ENCODE measurements at regions not wholly inside any gene's neighbourhood (a gene's known extent, or its start where the extent isn't known, plus 50 kb on each side); places are given as distances from the start of the nearest gene placed in this dataset.
A peak's percentile ranks its signal among the peaks of the same experiment; 100 is the strongest.
"Not testable (repeated sequence)": the region's sequence is repeated elsewhere in the genome, so short reads cannot be mapped to it uniquely, and the experiment has no call there.

DNA sequence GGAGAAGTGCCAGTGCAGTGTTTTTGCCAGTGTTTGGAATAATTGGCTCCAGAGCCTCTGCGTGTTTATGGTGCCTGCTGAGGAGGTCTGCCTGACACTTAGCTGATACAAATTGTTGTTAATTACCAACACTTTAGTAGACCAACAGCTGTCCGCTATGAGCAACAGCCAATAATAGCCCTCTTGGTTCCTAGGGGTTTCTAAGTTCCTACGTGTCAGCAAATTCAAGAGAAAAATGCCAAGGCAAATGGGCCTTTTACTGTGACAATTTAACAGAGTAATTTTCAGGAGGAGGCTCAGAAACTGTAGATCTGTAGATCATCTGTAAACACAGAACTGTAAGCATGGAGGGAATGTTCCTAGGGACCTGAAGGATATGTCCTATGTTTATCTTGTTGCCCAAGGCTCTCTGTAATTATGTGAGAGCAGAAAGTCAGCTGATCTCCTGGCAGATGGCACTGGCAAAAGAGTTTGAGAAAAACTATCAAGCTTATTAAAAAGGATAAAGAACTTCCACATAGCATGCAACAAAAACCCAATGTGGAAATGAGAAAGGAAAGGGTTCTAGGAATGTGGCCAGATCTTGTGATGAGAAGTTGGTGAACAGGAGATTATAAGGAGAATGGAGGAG is 157.7 kb downstream of the GJA1 start:
- FAIRE-seq, result no peak
- DNase-seq (ENCODE audit: low spot score), result no peak

DNA sequence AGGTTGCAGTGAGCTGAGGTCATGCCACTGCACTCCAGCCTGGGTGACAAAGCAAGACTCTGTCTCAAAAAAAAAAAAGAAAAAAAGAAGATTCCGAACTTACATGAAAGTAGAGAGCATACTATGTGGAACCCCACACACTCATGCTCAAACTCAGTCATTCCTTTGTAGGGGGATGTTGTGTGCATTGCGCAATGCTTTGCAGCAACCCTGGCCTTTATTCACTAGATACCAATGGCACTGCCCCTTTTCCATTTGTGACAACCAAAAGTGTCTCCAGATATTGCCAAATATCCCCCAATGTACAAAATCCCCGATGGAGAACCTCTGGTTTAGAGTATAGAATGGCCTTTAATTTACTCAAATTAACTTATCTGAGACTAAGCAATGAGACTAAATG is 158.6 kb downstream of the GJA1 start:
- no peak for FAIRE-seq

DNA sequence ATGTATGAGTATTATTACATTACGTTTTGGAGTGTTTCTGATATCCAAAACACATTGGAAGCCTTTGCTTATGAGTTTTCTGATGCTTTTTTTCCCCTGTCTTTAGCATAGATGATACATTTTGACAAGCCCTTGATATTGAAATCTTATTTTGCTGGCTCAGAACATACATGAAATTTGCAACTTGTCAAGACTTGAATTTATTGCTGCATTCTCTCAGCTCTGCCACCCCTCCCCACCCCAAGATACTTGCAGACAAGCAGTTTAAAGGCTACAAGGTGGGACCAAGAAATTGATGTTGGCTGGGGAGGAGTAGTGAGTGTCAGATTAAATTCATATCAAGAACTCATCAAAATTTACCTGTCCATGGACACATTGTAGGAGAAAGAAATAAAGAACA is 160.2 kb downstream of the GJA1 start:
- DNase-seq (ENCODE audit: low spot score) (no peak), FAIRE-seq (no peak)

More for the DNA sequence above, 158.6 kb downstream of the GJA1 start:
- DNase-seq (ENCODE audit: low spot score), result no peak

DNA sequence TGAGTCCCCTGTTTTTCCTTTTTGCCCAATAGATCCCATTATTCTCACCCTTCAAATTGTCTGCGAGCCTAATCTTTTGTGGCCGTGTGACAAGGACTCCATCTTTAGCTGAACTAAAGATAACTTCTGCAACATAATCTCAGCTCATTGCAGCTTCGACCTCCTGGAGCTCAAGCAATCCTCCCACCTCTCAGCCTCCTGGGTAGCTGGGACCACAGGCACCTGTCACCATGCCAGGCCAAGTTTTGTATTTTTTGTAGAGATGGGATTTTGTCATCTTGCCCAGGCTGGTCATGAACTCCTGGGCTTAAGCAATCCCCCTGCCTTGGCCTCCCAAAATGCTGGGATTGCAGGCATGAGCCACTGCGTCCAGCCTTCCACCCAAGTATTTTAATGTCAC is 161.0 kb downstream of the GJA1 start:
- no peak for DNase-seq (ENCODE audit: low spot score)
- no peak for FAIRE-seq

DNA sequence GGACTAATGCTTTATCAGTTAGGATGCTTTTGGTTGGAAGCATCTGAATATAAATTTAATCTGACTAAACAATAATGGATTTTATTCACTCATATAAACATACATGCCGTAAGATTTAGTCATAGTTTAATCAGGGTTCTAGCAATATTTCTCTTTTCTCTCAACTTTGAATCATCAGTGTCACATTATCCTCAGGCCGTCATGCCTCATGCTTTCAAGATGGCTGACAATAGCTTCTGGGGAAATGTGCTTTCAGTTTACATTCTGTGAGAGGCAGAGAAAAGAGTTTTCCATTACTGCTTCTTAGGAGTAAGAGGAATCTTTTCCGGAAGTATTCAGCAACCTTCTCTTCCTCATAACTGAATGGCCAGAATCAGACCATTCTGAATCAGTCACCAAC is 162.2 kb downstream of the GJA1 start:
- DNase-seq (ENCODE audit: low spot score), result no peak
- no peak for FAIRE-seq

DNA sequence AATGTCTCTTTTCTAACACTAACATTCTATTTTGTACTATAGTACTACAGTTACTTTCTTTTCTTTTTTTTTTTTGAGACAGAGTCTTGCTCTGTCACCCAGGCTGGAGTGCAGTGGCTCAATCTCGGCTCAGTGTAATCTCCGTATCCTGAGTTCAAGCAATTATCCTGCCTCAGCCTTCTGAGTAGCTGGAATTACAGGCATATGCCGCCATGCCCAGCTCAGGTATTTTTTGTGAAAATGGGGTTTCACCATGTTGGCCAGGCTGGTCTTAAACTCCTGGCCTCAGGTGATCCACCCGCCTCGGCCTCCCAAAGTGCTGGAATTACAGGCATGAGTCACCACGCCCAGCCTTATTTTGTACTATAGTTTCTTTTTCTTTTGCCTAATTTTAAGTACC is 163.9 kb downstream of the GJA1 start:
- not testable (repeated sequence) for DNase-seq (ENCODE audit: low spot score); FAIRE-seq

DNA sequence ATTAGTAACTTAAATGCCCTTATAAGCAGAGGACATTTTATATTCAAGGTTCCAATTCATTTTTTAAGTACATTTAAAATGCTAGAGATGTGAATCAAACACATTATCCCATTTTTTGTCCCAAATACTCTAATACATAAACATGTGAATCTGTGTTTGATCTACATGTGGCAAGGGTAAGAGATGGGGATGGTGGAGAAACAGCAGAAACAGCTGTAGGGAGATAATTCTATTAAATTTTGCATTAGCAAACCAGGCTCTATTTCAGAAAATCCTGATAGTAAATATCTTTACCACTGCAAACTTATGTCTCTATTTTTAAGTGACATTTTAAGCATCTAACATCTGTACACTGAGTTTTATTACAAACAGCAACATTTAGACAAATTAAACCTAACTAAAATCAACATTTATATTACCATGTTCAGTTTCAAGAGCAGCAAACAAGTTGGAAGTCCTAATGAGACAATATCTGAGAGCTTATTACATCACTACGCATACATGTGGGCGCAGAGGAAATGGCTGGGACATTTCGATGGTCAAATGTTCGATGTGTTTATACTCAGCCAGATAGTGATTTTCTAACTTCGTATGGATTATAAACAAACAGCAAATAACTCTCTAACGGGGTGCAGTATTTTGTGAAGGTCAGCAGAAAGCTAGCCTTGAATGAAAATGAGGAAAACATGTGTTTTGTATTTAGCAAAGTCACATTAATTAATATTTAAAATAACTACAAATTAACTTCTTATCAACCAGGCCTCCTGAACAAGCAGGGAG is 165.1 kb downstream of the GJA1 start:
- no peak for FAIRE-seq
- DNase-seq (ENCODE audit: low spot score), result no peak

DNA sequence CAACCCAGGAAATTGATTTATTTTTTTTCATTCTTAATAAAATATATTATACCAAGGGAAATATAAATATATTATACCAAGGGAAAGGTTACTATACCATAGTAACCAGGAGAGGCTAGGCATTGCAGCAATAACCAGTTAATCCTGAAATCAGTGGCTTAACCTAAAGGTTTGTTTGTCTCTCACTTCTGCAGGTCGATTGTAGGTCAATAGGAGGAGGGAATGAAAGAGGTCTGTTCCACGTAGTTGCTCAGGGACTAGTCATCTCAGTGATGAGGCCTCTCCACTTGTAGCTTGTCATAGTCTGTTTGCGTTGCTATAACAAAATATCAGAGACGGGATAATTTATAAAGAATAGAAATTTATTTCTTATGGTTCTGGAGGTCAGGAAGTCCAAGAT is 168.0 kb downstream of the GJA1 start:
- FAIRE-seq (no peak), DNase-seq (ENCODE audit: low spot score) (no peak)

DNA sequence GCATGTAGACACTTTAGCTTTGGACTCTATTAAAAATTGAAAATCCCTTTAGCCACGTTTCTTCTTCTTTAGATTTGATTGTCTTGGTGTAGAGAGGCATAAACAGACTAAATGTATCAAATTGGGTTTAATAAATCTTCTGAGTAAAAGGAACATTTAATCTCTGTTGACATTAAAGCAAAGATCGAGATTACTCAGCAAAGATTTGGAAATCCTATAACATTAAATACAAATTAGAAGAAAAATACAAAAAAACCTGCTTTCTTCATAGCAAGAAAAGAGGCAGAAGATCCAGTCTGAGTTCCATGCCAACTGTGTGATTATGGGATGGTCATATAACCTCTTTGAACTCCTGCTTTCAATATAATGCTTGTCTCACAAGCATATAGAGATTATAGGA is 172.3 kb downstream of the GJA1 start:
- DNase-seq (ENCODE audit: low spot score) (no peak), FAIRE-seq (no peak)

DNA sequence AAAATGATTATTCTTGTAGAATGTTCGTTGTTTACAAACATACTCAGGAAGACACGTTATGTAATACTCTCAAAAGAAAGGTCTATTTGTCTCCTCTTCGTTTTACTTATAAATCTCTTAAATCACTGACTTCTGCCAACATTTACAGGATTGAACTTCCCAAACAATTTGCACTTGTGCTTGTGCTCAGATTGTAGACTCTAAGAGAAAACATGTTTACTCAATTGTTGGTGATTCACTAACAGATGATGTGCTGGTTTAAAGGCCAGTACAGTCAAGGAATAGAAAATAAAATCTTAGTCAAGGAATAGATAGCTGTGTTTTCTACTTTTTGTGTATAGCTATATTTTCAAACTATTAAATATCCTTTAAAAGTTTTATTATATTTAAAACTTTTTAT is 172.8 kb downstream of the GJA1 start:
- DNase-seq (ENCODE audit: low spot score) (no peak), FAIRE-seq (no peak)

DNA sequence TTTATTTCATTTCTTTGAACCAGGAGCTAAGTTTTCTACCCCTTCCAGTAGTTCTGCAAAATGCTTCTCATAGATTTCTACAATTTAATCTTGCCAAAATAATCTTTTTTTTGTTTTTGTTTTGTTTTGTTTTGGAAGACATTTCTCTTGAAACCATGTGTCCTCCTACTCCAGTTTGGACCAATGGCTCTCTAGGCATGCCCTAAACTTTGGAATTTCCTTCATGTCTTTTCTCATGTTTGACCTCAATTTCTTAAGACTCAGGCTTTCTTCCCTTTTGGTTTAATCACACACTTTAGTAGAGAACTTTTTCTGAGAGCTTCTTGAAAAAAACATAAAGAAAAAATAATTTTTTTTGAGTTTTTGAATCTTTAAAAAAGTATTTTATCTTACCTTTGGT is 173.8 kb downstream of the GJA1 start:
- DNase-seq (ENCODE audit: low spot score), result no peak
- no peak for FAIRE-seq

DNA sequence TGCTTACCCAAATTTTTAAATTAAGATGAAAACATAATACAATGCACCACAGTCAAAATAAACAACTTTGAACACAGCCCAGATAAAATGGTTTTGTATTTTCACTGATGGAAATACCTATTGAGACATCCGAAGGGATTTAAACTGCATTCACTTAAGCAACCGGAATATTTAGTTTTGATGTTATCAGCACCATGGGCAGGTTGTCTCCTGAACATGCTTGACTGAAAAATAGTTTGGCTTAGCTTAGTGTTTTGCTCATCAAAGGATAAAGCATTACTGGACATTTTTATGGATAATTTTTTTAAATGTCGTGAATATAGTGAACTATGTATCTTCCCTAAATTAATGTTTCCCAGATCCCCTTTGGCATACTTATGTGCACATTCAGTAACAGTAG is 177.5 kb downstream of the GJA1 start:
- no peak for DNase-seq (ENCODE audit: low spot score)
- no peak for FAIRE-seq

DNA sequence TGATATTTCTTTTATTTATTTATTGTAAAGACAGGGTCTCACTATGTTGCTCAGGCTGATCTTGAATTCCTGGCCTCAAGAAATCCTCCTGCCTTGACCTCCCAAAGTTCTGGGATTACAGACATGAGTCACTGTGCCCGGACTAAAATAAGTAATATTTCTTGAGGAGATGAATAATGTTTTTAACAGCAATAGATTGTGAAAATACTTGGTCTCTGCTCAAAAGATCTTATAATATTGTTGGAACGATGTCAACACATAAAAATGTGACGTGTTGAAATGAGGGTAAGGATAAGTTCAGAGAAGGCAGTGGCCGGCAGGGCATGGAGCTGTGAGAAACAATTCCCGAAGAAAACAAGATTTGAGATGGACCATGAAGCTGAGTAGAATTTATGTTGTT is 178.7 kb downstream of the GJA1 start:
- FAIRE-seq (no peak), DNase-seq (ENCODE audit: low spot score) (no peak)

DNA sequence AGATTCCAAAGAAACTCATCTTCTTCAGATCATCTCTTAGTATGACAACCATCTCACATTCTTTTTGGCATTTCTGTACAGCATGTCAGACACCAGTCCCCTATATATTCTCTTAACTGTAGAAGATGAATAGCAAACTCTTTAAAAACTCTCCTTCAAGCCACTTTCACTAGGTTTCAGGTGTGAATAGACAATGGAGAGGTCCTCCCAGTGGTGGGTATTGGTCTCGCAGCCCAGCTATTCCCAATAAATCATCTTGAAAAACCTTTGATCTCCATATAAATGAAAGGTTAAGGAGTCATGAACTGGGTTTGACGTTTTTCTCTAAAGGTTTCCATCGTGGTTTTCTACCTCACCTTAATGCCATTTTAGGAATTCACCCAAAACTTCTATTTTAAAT is 180.0 kb downstream of the GJA1 start:
- DNase-seq (ENCODE audit: low spot score), result peak; percentile 7
- FAIRE-seq, result no peak

DNA sequence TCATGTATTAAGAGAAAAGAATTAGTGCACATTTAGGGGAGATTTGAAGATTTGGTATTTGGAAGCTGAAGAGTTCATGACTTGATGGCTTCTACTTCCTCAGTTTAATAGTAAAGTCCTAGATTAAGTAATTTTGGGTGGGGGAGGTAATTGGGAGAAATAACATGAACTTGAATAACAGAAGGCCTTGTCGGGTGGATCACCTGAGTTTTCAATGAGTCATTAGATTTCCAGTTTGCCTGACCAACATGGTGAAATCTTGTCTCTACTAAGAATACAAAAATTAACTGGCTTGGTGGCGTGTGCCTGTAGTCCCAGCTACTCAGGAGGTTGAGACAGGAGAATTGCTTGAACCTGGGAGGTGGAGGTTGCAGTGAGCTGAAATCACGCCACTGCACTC is 181.0 kb downstream of the GJA1 start:
- FAIRE-seq (no peak), DNase-seq (ENCODE audit: low spot score) (no peak)

DNA sequence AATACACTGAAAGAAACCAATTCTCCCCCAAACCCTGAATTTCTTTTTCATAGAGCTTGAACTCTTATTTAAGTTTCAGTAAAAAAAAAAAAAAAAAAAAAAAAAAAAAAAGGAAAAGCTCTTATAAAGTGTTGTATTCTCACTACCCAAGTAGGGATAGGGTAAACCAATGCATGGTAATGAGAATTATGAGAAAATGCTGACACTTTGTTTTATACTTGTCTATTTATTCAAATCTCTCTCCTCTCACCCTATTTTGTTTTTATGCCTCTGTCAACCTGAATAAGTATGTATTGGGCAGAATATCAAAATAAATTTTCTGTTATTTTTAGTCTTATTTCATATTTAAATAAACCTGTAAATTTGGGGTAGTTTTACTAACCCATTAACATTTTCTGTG is 181.9 kb downstream of the GJA1 start:
- DNase-seq (ENCODE audit: low spot score) (no peak), FAIRE-seq (no peak)

DNA sequence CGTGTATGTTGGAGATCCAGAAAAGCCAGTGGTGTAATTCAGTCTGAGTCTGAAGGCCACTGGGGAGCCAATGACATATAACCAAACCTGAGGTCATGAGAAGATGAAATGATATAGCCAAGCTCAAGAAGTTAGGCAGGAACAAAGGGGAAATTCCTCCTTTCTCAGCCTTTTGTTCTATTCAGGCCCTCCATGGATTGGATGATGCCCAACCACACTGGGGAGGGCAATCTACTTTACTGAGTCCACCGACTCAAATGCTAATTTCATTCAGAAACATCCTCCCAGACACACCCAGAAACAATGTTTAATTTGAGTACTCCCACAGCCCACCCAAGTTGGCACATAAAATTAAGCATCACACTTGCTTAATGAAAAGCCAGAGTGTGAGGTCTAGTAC is 183.6 kb downstream of the GJA1 start:
- no peak for FAIRE-seq
- DNase-seq (ENCODE audit: low spot score), result no peak

DNA sequence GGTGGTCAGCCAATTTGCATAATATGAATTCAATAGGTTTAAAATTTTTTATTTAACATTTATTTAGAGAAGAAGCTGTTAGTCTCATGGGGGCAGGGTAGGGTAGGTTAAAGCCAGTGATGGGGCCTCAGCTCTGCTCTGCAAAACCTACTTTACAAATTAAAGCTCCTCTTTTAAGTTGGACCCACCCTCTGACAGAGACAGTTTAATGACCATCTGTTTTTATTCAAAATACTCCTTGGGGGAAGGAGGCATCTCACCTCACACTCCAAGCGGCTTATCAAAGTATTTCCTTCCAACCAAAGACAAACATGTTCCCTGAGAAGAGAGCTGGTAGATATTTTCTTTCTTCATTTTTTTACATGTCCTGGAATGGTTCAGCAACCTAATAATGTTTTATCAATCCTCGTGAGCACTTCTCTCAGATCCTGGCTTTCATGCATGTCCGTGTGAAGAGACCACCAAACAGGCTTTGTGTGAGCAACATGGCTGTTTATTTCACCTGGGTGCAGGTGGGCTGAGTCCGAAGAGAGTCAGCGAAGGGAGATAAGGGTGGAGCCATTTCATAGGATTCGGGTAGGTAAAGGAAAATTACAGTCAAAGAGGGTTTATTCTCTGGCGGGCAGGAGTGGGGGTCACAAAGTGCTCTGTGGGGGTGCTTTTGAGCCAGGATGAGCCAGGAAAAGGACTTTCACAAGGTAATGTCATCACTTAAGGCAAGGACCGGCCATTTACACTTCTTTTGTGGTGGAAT is 184.7 kb downstream of the GJA1 start:
- FAIRE-seq, result no peak

DNA sequence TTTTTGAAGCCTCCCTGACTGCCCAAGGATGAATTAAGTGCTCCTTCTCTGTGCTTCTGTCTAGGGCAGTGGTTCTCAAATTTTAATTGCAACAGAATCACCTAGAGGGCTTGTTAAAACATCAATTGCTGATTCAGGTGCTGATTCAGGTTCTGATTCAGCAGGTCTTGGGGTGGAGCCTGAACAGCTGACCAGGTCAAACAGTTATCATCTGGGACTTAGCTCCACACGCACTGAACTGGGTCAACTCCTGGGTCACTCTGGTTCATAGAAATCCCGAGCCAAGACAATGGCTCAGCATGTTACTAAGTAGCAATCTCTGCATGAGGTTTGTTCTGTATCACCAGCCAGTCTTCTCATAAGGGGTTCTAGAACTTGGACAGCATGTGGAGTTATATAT is 192.3 kb downstream of the GJA1 start:
- DNase-seq (ENCODE audit: low spot score) (no peak), FAIRE-seq (no peak)

More for the DNA sequence above, 184.7 kb downstream of the GJA1 start:
- no peak for DNase-seq (ENCODE audit: low spot score)

DNA sequence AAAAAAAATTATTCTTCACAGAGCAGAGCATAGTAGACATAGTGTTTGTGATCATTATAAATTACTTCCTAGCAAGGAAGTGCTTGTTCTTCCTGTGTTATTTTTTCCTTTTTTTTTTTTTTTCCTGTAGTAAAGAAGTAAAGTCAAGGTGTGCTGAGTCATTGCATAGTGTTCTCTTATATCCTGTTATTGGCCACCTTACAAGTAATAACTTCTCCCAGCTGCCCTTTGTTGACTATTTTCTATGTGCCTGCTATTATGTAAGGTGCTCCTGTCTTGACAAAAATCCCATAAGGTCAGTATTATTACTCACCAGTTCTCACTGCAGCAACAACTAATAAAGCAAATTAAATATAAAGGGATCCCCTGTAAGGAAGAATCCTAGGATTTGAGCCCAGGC is 195.3 kb downstream of the GJA1 start:
- DNase-seq (ENCODE audit: low spot score) (no peak), FAIRE-seq (no peak)

DNA sequence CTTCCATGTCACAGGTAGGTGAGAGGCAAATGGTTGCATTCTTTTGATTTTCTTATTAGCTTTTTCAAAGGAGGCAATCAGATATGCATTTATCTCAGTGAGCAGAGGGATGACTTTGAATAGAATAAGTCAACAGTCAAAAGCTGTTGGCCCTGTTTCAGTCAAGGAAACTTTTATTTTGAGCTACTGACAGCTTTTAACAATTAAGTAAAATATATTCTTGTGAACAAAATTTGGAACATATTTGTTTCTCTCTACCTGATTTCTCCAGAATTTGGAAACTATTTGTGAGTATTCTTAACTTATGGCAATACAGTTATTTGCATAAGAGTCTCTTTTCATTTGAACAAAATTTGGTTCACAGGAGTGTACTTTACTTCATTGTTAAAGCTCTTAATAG is 196.3 kb downstream of the GJA1 start:
- not testable (repeated sequence) for FAIRE-seq

DNA sequence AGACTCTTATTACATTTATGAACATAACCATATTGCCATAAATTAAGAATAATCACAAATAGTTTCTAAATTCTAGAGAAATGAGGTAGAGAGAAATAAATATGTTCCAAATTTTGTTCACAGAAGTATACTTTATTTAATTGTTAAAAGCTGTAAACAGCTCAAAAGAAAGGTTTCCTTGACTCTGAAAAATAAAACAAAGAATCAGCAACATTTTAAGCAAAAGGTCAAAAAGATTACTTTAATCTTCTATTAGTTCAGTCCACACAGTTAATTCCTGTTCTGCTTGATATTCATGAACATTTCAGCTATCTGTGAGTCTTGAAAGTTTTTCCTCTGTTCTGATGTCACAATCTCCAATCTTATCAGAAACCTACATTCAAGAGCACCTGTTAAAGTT is 197.9 kb downstream of the GJA1 start:
- DNase-seq (ENCODE audit: low spot score) (no peak), FAIRE-seq (no peak)

More for the DNA sequence above, 196.3 kb downstream of the GJA1 start:
- DNase-seq (ENCODE audit: low spot score), result not testable (repeated sequence)

Data from urothelium cell line (cell line).